Spleen (tissue), 7 donors: ENCODE measurements at regions not wholly inside any gene's neighbourhood (a gene's known extent, or its start where the extent isn't known, plus 50 kb on each side); places are given as distances from the start of the nearest gene placed in this dataset.

Experiments
- CTCF ChIP-seq, 11 experiments: fragments of 200-600 bp in 7 of 11; fragments of 450-650 bp in 4 of 11; sonication (generic) in 4 of 11; IDR thresholded peaks in 8 of 11; conservative IDR thresholded peaks in 3 of 11; 1 replicate in 7 of 11; 2 replicates in 4 of 11; pipeline versions ENCODE4 v1.4.0 to v1.8.0; 2016 to 2021; ENCODE audit warnings: antibody characterized with exemption in 11 of 11, inconsistent platforms in 4 of 11, mild to moderate bottlenecking in 1 of 11
- POLR2A ChIP-seq, 3 donors: fragments of 450-650 bp; IDR thresholded peaks; one replicate each; pipeline ENCODE4 v1.5.1; 2017; ENCODE audit warnings: antibody characterized with exemption in 3 of 3, mild to moderate bottlenecking in 1 of 3
- POLR2AphosphoS5 ChIP-seq, 3 donors: sonication (generic); formaldehyde crosslinking; IDR thresholded peaks; one replicate each; pipeline ENCODE4 v1.5.1; 2017; ENCODE audit warnings: antibody characterized with exemption in 3 of 3
- donor health status: DM: no; HTN: no; CAD: no; lungs with moderate emphysema.
- donor health status: DM: no; HTN: no; CAD: no.
- donor health status: DM: no; HTN: no; CAD: no.

DNA sequence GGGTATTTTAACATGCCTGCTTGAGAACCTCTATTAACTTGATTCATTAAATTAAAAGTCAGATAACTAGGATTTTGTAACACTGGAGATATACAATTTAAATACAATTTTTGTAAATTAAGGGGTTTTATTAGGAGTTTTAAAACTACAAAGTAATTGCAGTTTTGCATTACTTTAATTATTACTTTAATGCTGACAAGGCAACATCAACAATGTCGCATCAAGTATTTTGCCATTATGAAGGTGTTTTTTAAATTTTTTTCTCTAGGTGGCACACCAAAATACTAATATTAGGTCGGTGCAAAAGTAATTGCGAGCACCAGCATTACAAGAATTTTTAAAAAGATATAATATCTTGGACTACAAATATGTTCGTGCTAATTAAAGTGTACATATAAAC is 513.4 kb downstream of the ANKRD7 start:
- TF ChIP-seq POLR2A (IDR thresholded peaks at IDR 0.05) = no peak
- TF ChIP-seq CTCF (IDR thresholded peaks at IDR 0.05 in 8 of 11, conservative IDR thresholded peaks at IDR 0.05 in 3 of 11) = no peak
- no peak for TF ChIP-seq POLR2AphosphoS5 (IDR thresholded peaks at IDR 0.05)
